HG03469 (cell line): ENCODE measurements at regions not wholly inside any gene's neighbourhood (a gene's known extent, or its start where the extent isn't known, plus 50 kb on each side); places are given as distances from the start of the nearest gene placed in this dataset.

Experiments used
- ATAC-seq: cut with Tn5 transposase; IDR thresholded peaks from one replicate; pipeline ENCODE4 v1.9.1; 2021; ENCODE audit warnings: mild to moderate bottlenecking, moderate library complexity, moderate number of reproducible peaks; ENCODE audit not compliant: unreplicated experiment

DNA sequence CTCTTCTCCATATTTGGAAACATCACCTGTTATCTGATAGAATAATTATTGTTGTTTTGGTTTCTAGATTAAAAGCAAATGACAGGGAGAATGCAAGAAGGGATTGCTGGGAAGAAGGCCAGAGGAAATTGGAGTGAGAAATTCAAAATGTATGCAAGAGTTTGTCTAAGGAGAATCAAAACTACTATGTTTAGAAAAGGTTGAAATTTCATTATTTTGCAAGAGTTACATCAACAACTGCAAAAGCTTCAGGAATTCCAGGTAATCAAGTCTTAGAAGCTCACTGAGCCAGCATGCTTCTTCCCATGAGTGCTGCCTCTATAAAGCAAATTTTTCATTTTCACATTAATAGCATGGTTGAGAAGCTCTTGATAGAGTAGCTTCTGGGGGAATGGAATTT lies 177.2 kb upstream of the GBE1 start:
- no peak for ATAC-seq

GRCh38 chr3:81936817-81937216 lies 175.4 kb upstream of the GBE1 start:
- no peak for ATAC-seq

DNA sequence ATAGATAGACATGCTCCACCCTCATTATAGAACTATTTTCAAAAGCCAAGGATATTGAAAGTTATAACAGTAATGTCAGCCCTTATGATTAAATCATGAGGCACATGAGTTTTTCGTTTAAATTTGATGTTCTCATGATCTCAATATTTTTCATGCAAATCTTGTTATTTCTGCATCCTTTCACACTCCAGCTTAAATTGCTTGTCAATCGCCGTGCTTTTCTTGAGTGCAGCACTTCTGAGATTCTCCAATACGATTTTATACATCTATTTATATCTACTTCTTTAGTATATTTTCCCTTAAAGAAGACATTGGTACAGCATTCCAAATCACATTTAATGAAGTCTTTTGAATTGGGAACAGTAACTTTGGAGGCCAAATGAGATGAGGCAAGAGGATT lies 171.2 kb upstream of the GBE1 start:
- no peak for ATAC-seq

DNA sequence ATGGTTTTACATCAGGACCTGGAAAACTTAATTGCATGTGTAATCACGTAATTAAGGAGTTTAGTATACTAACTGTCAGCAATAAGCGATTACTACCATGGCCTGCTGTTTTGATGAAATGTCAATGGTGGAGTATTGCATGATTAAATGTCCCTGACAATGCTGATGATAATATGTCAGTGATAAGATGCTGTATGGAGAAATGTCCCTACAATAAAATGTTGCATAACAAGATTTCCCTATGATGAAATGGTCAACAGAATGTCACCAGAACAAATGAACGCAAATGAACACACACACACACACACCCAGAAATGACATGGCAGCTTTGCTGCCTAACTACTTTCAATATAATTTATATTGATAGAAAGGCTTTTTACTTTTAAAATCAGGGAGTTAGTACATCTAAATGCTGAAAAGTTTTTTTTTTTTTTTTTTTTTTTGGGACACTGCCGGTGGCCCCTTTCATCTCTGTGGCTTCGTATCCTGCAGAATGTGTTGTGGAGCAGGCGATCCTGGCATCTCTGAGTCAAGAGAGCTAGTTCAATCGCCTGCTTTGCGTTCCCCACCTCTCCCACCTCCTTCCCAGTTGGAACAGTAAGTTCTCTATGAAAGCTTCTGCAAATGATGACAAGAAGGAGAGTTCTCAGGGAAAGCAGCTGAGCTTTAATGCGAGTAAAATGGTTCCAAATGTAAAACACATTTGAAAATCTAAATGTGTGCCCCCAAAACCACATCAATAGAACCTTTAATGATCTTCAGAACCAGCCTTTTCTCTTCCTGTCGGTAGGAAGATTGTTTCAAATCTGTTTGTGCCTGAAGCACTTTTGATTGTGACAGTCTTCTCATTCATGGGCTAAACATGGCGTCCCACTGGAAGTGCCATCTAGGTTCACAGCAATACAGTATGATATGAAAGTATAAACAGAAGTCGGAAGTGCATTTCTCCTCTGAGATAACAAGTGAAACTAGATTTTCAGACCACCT lies 170.1 kb upstream of the GBE1 start:
- no peak for ATAC-seq

- ATAC-seq: no peak
These were observed 168.3 kb upstream of the GBE1 start for GRCh38 chr3:81929697-81930096.

GRCh38 chr3:81927811-81928210 lies 166.4 kb upstream of the GBE1 start:
- no peak for ATAC-seq

- no peak for ATAC-seq
These were observed 163.9 kb upstream of the GBE1 start for GRCh38 chr3:81925385-81925784.

DNA sequence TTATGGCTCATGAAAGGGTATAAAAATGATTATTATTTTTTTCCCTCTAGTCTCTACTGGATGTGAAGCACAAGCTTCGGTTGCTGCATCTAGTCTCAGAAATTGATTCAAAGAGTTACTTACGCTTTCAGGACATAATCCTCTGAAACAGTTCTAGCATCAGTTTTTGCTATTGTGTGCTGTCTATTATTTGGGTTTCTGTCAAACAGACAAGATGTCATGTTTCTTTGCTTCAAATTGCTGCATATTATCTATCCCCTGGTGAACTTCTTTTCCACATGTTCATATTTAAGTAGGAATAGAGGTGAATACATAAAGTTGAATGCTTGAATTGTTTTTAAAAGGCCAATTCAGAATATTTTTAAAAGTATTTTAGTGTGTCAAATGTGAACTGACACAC lies 161.6 kb upstream of the GBE1 start:
- ATAC-seq: no peak

DNA sequence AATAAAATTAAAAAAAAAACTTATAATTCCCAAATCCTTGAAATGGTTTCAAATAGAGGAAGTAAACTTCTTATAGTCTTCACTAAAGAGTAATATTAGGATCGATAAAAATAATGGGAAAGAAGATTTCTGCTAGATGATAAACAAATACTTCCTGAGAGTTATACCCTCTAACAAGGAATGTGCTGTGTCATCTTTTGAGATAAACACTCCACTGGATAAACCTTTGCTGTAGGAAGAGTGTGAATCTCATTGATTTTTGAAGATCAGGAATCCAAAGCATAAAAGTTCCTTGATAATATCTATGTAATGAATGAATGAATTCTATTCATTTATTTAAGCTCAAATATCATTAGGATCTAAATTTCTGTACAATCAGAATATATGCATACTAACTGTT lies 161.0 kb upstream of the GBE1 start:
- no peak for ATAC-seq

GRCh38 chr3:81920816-81921215 lies 159.4 kb upstream of the GBE1 start:
- no peak for ATAC-seq

DNA sequence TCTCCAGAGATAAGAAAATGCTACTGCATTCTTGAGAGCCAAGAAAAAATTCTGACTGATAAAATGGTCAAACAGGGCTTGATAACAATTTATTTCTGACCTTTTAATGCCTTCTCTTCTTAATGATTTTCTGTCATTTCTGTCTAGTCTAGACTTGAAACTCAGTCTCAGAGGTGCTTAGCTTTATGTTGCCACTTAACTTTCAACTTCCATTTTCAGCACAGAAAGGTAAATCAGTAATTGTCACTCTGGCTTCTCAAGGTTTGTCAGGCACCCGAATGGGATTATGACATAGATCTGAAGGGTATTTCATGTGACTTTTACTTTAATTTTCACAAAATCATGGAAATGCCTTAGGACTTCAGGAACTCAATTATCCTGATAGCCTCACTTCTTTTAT lies 155.4 kb upstream of the GBE1 start:
- ATAC-seq: no peak

DNA sequence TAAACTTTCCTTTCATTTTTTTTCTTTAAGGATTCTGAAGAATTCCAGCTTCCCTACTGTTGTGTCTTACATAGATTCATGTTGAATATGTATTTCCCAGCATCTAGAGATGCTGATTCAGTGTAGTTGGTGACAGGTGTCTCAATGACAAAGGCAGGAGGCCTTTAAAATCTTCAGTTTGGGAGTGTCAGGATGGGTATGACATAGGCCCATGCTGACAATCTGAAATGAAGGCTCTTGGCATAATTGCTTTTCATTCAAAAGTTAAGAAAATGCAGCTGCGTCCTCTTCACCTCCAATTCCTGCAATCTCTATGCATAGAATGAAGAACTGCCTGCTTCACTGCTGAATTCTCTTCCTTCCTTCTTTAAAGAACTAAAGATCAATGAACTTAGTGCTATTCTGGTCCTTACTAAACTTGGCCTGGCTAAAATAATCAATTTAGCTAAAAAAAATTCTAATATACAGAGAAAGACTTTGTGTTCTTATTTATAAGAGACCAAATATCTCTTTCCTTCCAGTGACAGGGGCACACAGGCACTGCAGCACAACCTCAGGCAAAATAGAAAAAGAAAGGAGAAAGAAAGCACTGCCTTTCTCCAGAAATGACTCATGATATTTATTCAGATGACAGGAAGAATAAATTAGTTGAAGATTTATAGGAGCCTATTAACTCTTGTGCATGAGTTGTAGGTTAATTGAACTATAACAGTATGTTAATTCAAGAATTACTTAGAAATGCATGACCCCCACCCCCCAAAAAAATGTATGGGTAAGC lies 152.6 kb upstream of the GBE1 start:
- ATAC-seq: no peak

- no peak for ATAC-seq
These were observed 149.8 kb upstream of the GBE1 start for GRCh38 chr3:81911221-81911620.

DNA sequence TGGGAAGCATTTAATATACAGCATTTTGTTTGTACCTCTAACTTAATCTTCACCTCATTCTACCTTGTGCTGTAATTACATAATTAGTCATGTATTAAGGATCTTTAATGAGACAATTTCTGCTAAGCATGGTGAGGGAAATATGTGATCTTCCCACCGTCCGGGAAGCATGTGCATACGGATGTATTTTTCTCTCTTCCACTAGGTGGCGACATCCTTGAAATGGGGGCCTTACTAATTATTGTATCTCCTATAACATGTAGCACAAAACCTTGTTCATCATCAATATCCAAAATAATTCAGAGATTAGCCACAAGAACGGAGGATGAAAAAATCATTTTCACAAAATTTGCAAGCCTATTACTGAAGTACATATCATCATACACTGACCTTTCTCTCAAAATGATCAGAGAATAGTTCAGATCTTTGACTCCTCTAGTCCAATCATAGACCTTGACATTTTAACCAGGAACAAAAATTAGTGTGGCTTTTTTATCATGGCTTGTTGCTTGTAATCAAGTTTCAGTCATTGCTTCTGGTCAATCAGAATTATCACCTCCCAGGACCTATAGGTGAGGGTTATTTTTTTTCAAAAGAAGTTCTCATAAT lies 148.9 kb upstream of the GBE1 start:
- ATAC-seq: peak; percentile 65

- no peak for ATAC-seq
These were observed 148.4 kb upstream of the GBE1 start for GRCh38 chr3:81909796-81910195.

GRCh38 chr3:81908561-81908960 lies 147.1 kb upstream of the GBE1 start:
- ATAC-seq: no peak

- ATAC-seq: no peak
These were observed 136.9 kb upstream of the GBE1 start for GRCh38 chr3:81898336-81898735.

GRCh38 chr3:81894598-81894997 lies 133.2 kb upstream of the GBE1 start:
- ATAC-seq: no peak

DNA sequence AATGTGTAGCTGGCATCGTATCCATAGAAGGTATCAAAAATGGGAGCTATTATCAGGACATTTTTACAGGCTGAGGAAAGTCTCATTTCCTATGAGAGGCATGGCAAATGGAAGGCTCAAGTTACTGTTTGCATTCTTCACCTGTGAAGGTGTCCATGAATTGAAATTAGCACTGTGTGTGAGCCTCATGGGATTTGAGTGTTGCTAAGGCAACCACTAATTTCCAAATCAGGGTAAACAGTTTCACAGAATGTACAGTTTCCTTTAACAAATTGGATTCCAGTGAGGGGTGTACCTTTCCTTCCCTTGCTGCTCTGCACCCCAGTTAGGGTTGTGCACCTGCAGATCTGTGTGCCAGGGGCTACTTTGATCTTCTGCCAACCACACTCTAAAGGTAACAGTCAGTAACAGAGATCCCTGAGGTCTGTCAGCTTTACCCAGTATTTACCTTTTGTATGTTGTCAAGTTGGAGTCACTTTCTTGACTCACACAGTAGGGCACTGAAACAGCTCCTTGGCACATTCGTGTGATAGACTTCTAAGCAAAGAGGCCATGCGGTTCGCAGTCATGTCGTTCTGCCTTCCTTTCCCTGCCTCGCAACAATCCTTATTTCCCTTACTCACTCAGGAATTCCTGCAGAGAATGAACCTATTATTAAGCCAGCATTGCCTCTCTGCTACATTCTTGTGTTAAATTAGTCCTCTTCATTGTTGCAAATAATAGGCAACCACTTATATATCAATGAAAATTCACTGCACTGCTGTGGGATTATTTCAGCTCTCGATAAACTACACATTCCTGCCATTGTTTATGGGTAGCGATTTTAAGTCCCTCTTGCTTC lies 129.8 kb upstream of the GBE1 start:
- no peak for ATAC-seq

- no peak for ATAC-seq
These were observed 127.6 kb upstream of the GBE1 start for GRCh38 chr3:81888914-81889557.
